Activated naive CD4-positive, alpha-beta T cell treated with anti-CD3 and anti-CD28 coated beads for 36 hours (primary cell): ENCODE measurements at regions not wholly inside any gene's neighbourhood (a gene's known extent, or its start where the extent isn't known, plus 50 kb on each side); places are given as distances from the start of the nearest gene placed in this dataset.
"Not testable (repeated sequence)": the region's sequence is repeated elsewhere in the genome, so short reads cannot be mapped to it uniquely, and the experiment has no call there.

ENCODE experiments used
- CTCF ChIA-PET: fragments of 350-600 bp; sonication (Branson Sonifier 250); formaldehyde crosslinking; loops from one replicate; lab custom pipeline; 2021; ENCODE audit warnings: antibody characterized with exemption; lab: Charles Lee
- DNase-seq: peaks from one replicate; pipeline ENCODE4 v3.0.0-alpha.2; 2020
- H3K27ac Mint-ChIP-seq: one replicate; pipeline ENCODE4 v1.8.0; 2021; ENCODE audit warnings: mild to moderate bottlenecking, mixed read lengths
- H3K27me3 Mint-ChIP-seq: one replicate; pipeline ENCODE4 v1.8.0; 2021; ENCODE audit warnings: low read depth, mixed read lengths
- H3K36me3 Mint-ChIP-seq: one replicate; pipeline ENCODE4 v1.8.0; 2021; ENCODE audit warnings: low read depth, mixed read lengths
- H3K4me1 Mint-ChIP-seq: one replicate; pipeline ENCODE4 v1.8.0; 2021; ENCODE audit warnings: low read depth, mixed read lengths
- H3K4me3 Mint-ChIP-seq: one replicate; pipeline ENCODE4 v1.8.0; 2021; ENCODE audit warnings: mild to moderate bottlenecking, moderate library complexity, mixed read lengths
- H3K9me3 Mint-ChIP-seq: one replicate; pipeline ENCODE4 v1.8.0; 2021; ENCODE audit warnings: mixed read lengths
- intact Hi-C: fragments of 100-400 bp; cut with micrococcal nuclease; formaldehyde crosslinking; loops from one replicate; pipeline ENCODE4 v1.15.1; 2023

DNA sequence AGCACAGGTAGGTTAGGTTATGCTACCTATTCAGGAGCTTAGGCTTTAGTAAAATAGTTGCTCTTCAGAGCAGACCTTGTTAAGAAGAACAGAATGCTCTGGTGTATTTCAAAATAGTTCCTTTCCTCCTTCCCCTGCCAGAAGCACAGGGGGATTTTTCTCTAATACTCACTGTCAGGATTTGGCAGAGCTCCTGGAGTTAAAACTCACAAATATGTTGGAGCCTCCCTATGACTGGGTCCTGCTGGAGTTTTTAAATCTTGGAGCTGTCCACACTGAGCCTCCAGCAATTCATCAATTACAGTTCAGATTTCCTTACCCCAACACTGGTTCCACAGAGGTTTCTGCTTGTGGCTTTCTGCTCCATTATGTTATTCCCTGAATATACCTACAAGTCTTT, 1233.8 kb upstream of the WWC1 start:
- DNase-seq = no peak
- no peaks in the 10 kb centered on the region for H3K27me3 Mint-ChIP-seq
- intact Hi-C loops = no loop called here
- H3K4me3 Mint-ChIP-seq = no peak overlapping the region
- H3K9me3 Mint-ChIP-seq = peaks cover 4% of the 10 kb centered on the region
- H3K4me1 Mint-ChIP-seq = no peaks in the 10 kb centered on the region
- no peak overlapping the region for H3K27ac Mint-ChIP-seq
- CTCF ChIA-PET = interaction anchor here (0.7 kb wide), 1 partner anchor 322 kb away, joined by 3 read pairs; no protein-coding TSS in a partner anchor
- no peaks in the 10 kb centered on the region for H3K36me3 Mint-ChIP-seq

- no peaks in the 10 kb centered on the region for H3K36me3 Mint-ChIP-seq
- no peak overlapping the region for H3K27ac Mint-ChIP-seq
- H3K27me3 Mint-ChIP-seq = no peaks in the 10 kb centered on the region
- intact Hi-C loops = no loop called here
- H3K4me1 Mint-ChIP-seq = no peaks in the 10 kb centered on the region
- H3K4me3 Mint-ChIP-seq = no peak overlapping the region
- H3K9me3 Mint-ChIP-seq = no peaks in the 10 kb centered on the region
- CTCF ChIA-PET = no interaction called here
- no peak for DNase-seq
These were observed 1229.8 kb upstream of the WWC1 start for GRCh38 chr5:167061695-167062094.

- no peaks in the 10 kb centered on the region for H3K27me3 Mint-ChIP-seq
- intact Hi-C loops = no loop called here
- H3K9me3 Mint-ChIP-seq = no peaks in the 10 kb centered on the region
- H3K36me3 Mint-ChIP-seq = no peaks in the 10 kb centered on the region
- H3K4me1 Mint-ChIP-seq = no peaks in the 10 kb centered on the region
- H3K4me3 Mint-ChIP-seq = no peak overlapping the region
- DNase-seq = no peak
- CTCF ChIA-PET = no interaction called here
- no peak overlapping the region for H3K27ac Mint-ChIP-seq
These were observed 1228.3 kb upstream of the WWC1 start for GRCh38 chr5:167063116-167063515.

- H3K27me3 Mint-ChIP-seq = no peaks in the 10 kb centered on the region
- DNase-seq = no peak
- intact Hi-C loops = no loop called here
- H3K9me3 Mint-ChIP-seq = no peaks in the 10 kb centered on the region
- no peaks in the 10 kb centered on the region for H3K36me3 Mint-ChIP-seq
- no peaks in the 10 kb centered on the region for H3K4me1 Mint-ChIP-seq
- H3K4me3 Mint-ChIP-seq = no peak overlapping the region
- H3K27ac Mint-ChIP-seq = no peak overlapping the region
- CTCF ChIA-PET = no interaction called here
These were observed 1227.7 kb upstream of the WWC1 start for GRCh38 chr5:167063788-167064187.

- intact Hi-C loops = no loop called here
- H3K4me1 Mint-ChIP-seq = no peaks in the 10 kb centered on the region
These were observed 1227.2 kb upstream of the WWC1 start for GRCh38 chr5:167064198-167064776.

DNA sequence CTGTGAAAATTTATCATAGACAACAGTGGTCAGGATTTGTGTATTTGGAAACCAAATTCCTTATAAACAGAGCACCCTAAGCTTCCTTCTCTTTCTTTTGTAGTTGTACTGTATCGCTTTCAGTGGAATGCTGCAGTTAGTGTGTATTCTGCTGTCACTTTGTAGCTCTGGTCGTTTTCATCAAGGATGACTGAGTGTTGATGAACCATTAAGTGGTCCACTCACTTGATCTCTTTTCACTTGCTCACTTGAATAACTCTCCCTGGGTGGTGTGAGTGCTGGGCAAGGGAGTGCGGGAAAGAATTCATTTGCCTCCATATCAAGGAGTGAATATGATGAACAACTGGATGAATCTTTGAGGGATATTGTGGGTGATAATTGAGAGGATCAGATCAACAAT, 1225.7 kb upstream of the WWC1 start:
- no peaks in the 10 kb centered on the region for H3K9me3 Mint-ChIP-seq
- CTCF ChIA-PET = no interaction called here
- no peaks in the 10 kb centered on the region for H3K4me1 Mint-ChIP-seq
- H3K4me3 Mint-ChIP-seq = no peak overlapping the region
- H3K27ac Mint-ChIP-seq = no peak overlapping the region
- no peaks in the 10 kb centered on the region for H3K36me3 Mint-ChIP-seq
- H3K27me3 Mint-ChIP-seq = no peaks in the 10 kb centered on the region
- intact Hi-C loops = no loop called here
- DNase-seq = no peak

More at GRCh38 chr5:167064198-167064776, 1227.2 kb upstream of the WWC1 start:
- no peak for DNase-seq
- no peaks in the 10 kb centered on the region for H3K27me3 Mint-ChIP-seq
- H3K36me3 Mint-ChIP-seq = no peaks in the 10 kb centered on the region
- no peak overlapping the region for H3K27ac Mint-ChIP-seq
- no peak overlapping the region for H3K4me3 Mint-ChIP-seq
- H3K9me3 Mint-ChIP-seq = no peaks in the 10 kb centered on the region
- CTCF ChIA-PET = no interaction called here

- no peak for DNase-seq
- CTCF ChIA-PET = no interaction called here
- no peak overlapping the region for H3K27ac Mint-ChIP-seq
- H3K36me3 Mint-ChIP-seq = no peaks in the 10 kb centered on the region
- intact Hi-C loops = no loop called here
- no peaks in the 10 kb centered on the region for H3K4me1 Mint-ChIP-seq
- H3K4me3 Mint-ChIP-seq = no peak overlapping the region
- H3K27me3 Mint-ChIP-seq = no peaks in the 10 kb centered on the region
- no peaks in the 10 kb centered on the region for H3K9me3 Mint-ChIP-seq
These were observed 1219.3 kb upstream of the WWC1 start for GRCh38 chr5:167071981-167072610.

DNA sequence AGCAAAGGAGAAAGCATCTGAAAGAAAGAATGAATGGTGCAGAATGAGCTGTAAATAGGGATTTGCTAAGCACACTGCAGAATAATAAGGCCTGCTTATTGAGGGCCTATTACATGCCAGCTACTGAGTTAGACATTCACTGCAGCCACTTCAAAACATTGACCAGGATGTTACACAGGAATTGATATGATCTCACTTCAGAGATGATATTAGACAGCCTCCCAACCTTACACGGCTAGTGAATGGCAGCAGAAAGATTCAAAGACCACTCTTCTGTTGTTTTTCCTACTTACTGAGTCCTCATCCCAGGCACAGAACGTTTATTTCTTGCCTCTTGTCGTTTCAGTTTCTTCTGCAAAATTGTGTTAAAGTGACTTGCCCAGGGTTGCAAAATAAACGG, 1209.9 kb upstream of the WWC1 start:
- no peaks in the 10 kb centered on the region for H3K36me3 Mint-ChIP-seq
- H3K27me3 Mint-ChIP-seq = no peaks in the 10 kb centered on the region
- CTCF ChIA-PET = no interaction called here
- DNase-seq = no peak
- intact Hi-C loops = no loop called here
- no peak overlapping the region for H3K4me3 Mint-ChIP-seq
- H3K4me1 Mint-ChIP-seq = no peaks in the 10 kb centered on the region
- no peaks in the 10 kb centered on the region for H3K9me3 Mint-ChIP-seq
- no peak overlapping the region for H3K27ac Mint-ChIP-seq

GRCh38 chr5:167096816-167097215, 1194.6 kb upstream of the WWC1 start:
- intact Hi-C loops = no loop called here
- Mint-ChIP-seq H3K27ac (no peak overlapping the region), H3K36me3 (no peaks in the 10 kb centered on the region)

DNA sequence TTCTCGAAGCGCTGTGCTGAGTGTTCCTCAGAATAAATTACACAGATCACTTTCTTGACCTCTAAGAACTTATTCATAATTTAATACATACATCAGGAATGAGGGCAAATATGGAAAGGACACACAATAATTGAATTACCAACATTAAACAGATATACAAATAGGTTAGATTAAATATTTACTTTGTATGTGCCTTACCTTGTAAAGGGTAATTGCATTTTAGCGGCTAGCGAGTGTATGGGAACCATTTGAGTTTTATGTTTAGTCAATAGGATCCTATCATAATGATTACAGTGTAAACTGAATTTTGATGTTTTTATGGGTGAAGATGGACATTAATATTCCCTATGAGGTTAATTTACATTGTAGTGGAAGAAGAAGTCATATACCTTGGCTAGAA, 1187.1 kb upstream of the WWC1 start:
- H3K9me3 Mint-ChIP-seq = peaks cover 17% of the 10 kb centered on the region
- DNase-seq = no peak
- no peaks in the 10 kb centered on the region for H3K27me3 Mint-ChIP-seq
- intact Hi-C loops = no loop called here
- no peak overlapping the region for H3K4me3 Mint-ChIP-seq
- H3K27ac Mint-ChIP-seq = no peak overlapping the region
- H3K4me1 Mint-ChIP-seq = no peaks in the 10 kb centered on the region
- CTCF ChIA-PET = no interaction called here
- no peaks in the 10 kb centered on the region for H3K36me3 Mint-ChIP-seq

More at GRCh38 chr5:167096816-167097215, 1194.6 kb upstream of the WWC1 start:
- H3K27me3 Mint-ChIP-seq = no peaks in the 10 kb centered on the region
- no peak overlapping the region for H3K4me3 Mint-ChIP-seq
- H3K9me3 Mint-ChIP-seq = peaks cover 6% of the 10 kb centered on the region
- DNase-seq = no peak
- CTCF ChIA-PET = no interaction called here
- no peaks in the 10 kb centered on the region for H3K4me1 Mint-ChIP-seq

DNA sequence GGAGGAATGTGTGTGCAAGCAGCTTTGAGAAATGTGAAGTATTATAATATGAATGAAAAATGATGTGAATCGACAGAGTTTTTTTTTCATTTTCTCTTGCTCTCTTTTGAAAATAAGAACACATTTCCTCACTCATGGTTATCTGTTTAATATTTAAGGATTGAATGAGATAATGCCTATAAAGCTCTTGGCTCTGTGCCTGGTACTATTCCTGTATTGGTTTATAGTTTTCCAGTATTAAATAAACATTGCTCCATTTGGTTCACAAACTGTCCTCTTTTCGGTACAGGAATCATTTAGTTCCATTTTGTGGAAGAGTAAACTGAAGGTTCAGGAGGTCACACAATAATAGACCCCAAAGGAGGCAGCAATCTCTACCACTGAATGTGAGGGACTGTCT, 1185.5 kb upstream of the WWC1 start:
- no peaks in the 10 kb centered on the region for H3K4me1 Mint-ChIP-seq
- peaks cover 17% of the 10 kb centered on the region for H3K9me3 Mint-ChIP-seq
- H3K4me3 Mint-ChIP-seq = no peak overlapping the region
- H3K27ac Mint-ChIP-seq = no peak overlapping the region
- intact Hi-C loops = no loop called here
- no peaks in the 10 kb centered on the region for H3K36me3 Mint-ChIP-seq
- DNase-seq = no peak
- H3K27me3 Mint-ChIP-seq = no peaks in the 10 kb centered on the region
- CTCF ChIA-PET = no interaction called here

- Mint-ChIP-seq H3K4me3 (no peak overlapping the region), H3K4me1 (no peaks in the 10 kb centered on the region), H3K27ac (no peak overlapping the region), H3K27me3 (no peaks in the 10 kb centered on the region), H3K36me3 (no peaks in the 10 kb centered on the region), H3K9me3 (peaks cover 18% of the 10 kb centered on the region)
- DNase-seq = no peak
- CTCF ChIA-PET = no interaction called here
- intact Hi-C loops = no loop called here
These were observed 1183.8 kb upstream of the WWC1 start for GRCh38 chr5:167107684-167108083.

GRCh38 chr5:167108266-167108665, 1183.2 kb upstream of the WWC1 start:
- H3K4me1 Mint-ChIP-seq, H3K36me3 Mint-ChIP-seq, H3K27ac Mint-ChIP-seq, H3K4me3 Mint-ChIP-seq, DNase-seq, H3K27me3 Mint-ChIP-seq, intact Hi-C loops: not testable (repeated sequence)
- CTCF ChIA-PET = interaction anchor here (0.6 kb wide), 1 partner anchor 445 kb away, joined by 3 read pairs; no protein-coding TSS in a partner anchor
- peaks cover 21% of the 10 kb centered on the region for H3K9me3 Mint-ChIP-seq
